Suprapubic skin (tissue), 4 donors: ENCODE measurements at regions not wholly inside any gene's neighbourhood (a gene's known extent, or its start where the extent isn't known, plus 50 kb on each side); places are given as distances from the start of the nearest gene placed in this dataset.

Experiments
- POLR2A ChIP-seq, 2 donors: fragments of 450-650 bp; IDR thresholded peaks; one replicate each; pipeline ENCODE4 v1.6.1; 2017; ENCODE audit warnings: antibody characterized with exemption in 2 of 2, mild to moderate bottlenecking in 2 of 2, moderate library complexity in 2 of 2
- POLR2AphosphoS5 ChIP-seq, 3 donors: sonication (generic); formaldehyde crosslinking; IDR thresholded peaks; one replicate each; pipeline ENCODE4 v1.6.1; 2017; ENCODE audit warnings: antibody characterized with exemption in 3 of 3

- TF ChIP-seq POLR2A (IDR thresholded peaks at IDR 0.05) = no peak
- TF ChIP-seq POLR2AphosphoS5 (IDR thresholded peaks at IDR 0.05) = no peak
Measured at GRCh38 chr14:36078080-36078479, 98.4 kb downstream of the PTCSC3 start.
